Panc1 (cell line): ENCODE measurements at regions not wholly inside any gene's neighbourhood (a gene's known extent, or its start where the extent isn't known, plus 50 kb on each side); places are given as distances from the start of the nearest gene placed in this dataset.

Experiments
- CTCF ChIP-seq: fragments of 450-650 bp; IDR thresholded peaks from 2 replicates; pipeline ENCODE4 v1.5.1; 2017; ENCODE audit warnings: mild to moderate bottlenecking
- POLR2AphosphoS5 ChIP-seq: IDR thresholded peaks from 2 replicates; pipeline ENCODE4 v1.6.1; 2012; ENCODE audit warnings: mild to moderate bottlenecking, low read depth, low read length, moderate library complexity

GRCh38 chr5:28313321-28313951 is 1275.0 kb upstream of the CDH9 start:
- no peak for TF ChIP-seq CTCF
- TF ChIP-seq POLR2AphosphoS5: no peak
